ENCODE measurements at regions not wholly inside any gene's neighbourhood (a gene's known extent, or its start where the extent isn't known, plus 50 kb on each side); places are given as distances from the start of the nearest gene placed in this dataset.
"Not testable (repeated sequence)": the region's sequence is repeated elsewhere in the genome, so short reads cannot be mapped to it uniquely, and the experiment has no call there.

DNA sequence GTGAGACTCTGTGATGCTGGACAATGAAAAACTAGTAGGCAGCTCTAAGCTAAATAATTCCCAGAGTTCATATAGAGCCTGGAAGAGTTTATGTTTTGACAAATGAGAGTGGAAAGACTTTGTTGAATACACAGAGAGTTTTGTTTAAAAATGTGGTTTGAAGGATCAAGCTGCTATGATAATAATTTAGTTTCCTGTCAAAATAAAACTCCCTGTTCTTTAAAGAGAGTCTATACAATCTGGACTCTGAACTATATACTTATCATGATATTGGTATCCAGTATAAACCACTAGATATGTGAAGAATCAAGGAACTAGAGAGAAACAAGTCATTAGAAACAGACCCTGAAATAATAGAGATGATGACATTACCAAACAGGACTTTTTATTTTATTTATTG is 158.6 kb downstream of the C4orf33 start:
- DNase-seq (ENCODE audit: low spot score), result no peak

DNA sequence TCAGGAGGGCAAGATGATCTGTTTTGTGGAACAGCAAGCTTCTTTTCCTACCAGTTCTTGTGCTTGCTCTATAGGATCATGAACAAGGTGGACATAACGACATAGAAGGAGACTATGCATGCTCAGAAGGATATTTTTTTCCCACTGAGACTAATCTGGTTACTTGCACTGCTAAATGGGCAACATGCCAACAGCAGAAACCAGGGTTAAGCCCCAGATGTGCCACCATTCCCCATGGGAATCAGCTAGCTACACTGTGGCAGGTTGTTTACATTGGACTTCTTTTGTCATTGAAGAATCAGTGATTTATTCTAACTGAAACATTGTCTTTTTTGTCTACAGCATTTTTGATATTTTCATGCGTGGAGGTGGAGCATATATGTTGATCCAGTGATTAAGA is 165.6 kb downstream of the C4orf33 start:
- DNase-seq (ENCODE audit: low spot score), result no peak

DNA sequence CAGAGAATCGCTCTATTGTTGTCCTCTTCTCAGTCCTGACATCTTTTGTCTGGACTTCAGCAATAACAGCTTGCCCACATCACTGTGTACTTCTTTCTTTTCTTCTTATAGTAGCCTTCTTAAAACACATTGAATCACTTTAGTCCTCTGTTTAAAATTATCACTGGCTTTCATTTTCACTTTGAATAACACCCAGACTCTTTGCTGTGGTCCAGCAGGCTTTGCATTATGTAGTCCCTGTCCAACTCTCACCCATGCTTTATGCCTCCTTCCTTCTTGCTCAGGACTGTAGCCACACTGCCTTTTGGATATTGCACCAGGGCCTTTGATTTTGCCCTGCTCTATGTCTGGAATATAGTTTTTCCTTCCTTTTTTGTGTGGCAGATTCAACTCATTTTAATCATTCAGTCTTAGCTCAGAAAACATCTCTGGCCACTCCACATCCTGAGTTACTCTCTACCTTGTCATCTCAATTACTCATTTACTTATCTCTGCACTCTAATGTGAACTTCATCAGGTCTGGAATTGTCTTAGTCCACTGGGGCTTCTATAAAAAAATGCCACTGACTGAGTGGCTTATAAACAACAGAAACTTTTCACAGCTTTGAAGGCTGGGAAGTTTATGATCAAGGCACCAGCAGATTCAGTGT is 168.2 kb downstream of the C4orf33 start:
- DNase-seq (ENCODE audit: low spot score), result no peak

DNA sequence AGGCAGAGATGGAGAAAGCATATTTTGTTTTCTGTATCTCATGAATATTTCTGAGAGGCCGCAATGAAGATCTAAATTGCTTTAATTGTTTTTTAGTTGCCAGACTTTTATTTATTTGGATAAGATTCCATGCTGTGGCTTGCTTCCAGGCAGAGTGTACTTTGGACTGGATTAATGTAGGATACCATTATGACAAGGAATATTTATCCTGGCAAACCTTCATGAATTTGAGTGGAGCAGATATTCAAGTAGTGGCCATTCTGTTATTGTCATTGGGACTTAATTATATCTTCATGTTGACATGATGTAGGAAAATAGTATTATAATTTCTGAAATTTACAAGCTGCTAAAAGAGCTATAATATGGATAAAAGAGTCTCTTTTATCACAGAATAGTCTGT is 182.9 kb downstream of the C4orf33 start:
- DNase-seq (ENCODE audit: low spot score), result no peak

DNA sequence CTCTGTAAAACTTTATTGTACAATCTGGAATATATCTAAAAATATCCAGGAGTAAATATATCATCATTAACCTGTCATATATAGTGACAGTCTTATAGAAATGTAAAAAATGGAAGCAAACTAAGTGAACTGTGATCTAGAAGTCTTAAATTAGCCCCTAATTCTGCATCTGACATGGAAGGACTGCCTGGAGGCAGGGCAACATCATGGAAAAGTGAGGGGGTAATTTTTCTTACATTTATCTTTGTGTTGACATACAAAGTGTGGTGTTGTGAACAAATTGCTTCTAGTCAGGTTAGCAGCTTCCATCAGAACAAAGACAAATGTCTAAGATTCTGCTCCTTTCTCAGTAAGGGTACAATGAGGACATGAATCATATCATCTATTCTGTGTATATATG is 186.3 kb downstream of the C4orf33 start:
- DNase-seq (ENCODE audit: low spot score), result no peak

DNA sequence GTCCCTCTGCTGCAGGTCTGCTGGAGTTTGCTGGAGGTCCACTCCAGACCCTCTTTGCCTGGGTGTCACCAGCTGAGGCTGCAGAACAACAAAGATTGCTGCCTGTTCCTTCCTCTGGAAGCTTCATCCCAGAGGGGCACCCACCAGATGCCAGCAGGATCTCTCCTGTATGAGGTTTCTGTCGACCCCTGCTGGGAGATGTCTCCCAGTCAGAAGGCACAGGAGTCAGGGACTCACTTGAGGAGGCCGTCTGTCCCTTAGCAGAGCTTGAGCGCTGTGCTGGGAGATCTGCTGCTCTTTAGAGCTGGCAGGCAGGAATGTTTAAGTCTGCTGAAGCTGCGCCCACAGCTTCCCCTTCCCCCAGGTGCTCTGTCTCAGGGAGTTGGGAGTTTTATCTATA is 196.2 kb downstream of the C4orf33 start:
- not testable (repeated sequence) for DNase-seq (ENCODE audit: low spot score)

DNA sequence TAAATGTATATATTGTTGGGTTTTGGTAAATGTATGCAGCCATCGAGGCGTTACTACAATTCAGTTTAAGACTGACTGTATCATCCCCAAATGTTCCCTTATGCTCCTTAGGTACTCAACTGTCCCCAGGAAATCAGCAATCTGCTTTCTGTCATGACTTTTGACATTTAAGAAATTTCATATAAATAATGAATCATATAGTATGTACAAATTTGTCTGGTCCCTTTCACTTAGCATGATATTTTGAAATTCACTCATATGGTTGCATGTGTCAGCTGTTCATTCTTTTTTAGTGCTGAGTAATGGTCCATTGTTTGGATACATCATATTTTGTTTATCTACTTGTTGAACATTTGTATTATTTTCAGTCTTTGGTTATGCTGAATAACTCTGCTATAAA is 218.8 kb downstream of the C4orf33 start:
- no peak for DNase-seq (ENCODE audit: low spot score)

DNA sequence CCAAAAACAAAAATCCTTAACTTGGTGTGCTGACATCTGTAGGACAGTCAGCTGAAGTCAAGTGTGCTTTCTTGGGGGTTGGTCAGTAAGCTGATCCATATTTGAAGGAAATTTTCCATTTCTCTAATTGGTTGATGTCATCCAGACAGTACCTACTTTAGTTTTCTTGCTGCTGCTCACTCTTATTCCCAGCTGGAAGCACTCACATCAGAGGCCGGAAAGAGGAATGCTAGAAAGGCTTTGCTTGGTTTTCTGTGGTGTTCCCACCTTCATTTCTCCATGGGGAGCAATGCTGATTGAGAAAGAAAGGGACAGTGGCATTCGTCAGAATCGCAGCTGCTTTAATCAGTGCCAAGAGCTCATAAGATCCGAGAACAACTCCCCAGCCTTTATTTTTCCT is 227.0 kb downstream of the C4orf33 start:
- DNase-seq (ENCODE audit: low spot score), result no peak

DNA sequence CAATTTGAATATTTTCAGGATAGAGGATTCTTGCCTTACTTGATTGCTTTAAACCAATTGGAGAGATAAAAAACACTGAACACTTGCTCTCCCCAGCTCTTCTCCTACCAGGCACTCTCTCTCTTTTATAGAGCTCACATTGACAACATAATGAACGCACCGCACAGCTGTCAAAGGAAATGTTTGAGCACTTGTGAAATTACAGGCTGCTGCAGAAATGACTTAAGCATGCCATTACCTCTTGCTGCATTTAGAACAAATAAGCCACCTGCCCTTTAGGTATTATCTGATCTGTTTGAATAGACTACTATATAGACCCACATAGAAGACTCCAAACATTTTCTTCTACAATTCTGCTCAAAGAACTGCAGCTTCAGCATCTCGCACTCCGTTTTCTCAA is 227.7 kb downstream of the C4orf33 start:
- DNase-seq (ENCODE audit: low spot score), result no peak

DNA sequence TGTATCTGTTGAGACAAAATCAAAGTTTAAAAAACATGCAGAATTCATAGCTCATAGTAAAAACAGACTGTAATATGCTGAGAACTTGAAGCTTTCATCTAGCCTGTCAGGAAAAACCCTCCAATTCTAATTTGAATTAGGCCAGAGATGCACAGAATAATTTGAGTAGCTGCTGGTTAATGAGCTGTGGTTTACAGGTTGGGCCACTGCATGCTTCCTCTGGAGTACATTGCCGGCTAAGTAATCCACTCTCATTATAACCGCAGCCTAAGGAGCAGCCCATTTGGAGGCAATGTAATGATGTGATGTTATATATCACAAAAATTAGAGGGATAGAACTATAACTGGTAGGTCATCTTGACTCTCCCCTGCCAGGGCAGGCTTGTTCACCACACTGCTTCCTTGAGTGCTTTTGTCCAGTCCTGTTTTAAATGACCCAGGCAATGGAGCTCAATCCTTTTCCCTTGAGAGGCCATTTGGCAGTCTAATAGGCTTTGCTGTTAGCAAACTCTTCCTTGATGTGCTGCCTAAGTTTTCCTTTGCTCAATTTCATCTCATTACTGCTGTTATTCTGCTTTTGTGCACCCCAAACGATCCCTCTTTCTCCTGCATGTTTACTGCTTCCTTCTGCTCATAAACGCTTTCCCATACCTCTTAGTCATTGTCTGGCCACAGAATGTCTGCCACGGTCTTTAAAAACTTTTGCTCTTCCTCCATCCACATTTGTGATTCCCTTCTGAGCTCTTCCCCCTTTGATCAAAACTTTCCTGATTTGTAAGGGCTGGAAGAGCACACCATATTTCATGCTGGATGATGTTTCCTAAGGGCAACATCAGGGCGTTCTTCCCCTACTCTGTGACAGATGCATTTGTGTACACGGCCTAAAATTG is 230.9 kb downstream of the C4orf33 start:
- DNase-seq (ENCODE audit: low spot score), result no peak

DNA sequence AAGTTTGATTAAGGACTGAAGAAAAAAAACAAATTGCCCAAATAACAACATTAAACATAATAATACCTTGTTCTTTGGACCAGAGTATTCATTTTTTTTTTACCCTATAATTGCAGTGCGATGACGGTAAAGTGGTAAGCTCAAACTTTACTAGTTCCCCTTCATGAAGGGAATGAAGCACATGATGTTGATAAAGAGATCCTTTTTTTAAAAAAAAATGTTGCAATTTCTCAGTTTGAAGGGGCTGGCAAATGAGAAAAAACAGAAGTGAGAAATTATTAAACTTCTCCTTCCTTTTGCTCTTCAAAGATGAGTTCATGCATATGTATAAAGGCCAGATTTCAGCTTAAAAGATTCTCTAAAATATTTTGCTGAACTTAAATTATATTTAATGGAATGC is 231.7 kb downstream of the C4orf33 start:
- no peak for DNase-seq (ENCODE audit: low spot score)

DNA sequence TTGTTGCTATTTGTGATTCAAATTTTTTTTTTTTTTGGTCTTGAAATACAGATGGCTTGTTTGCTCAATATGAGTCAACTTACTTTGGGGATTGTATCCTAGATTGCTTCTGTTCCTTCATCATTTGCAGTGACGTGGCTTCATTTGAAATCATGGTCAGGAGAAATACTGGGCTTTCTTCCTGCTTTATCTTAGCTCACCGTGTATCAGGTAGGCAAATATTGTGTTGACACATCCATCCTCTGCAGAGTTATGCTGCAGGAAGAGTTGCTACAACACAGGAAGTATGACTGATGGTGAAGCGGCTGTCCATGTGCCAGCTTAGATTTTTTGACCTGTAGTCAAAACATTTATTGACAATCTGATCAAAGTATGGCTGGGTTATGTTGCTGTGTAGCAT is 232.2 kb downstream of the C4orf33 start:
- no peak for DNase-seq (ENCODE audit: low spot score)

DNA sequence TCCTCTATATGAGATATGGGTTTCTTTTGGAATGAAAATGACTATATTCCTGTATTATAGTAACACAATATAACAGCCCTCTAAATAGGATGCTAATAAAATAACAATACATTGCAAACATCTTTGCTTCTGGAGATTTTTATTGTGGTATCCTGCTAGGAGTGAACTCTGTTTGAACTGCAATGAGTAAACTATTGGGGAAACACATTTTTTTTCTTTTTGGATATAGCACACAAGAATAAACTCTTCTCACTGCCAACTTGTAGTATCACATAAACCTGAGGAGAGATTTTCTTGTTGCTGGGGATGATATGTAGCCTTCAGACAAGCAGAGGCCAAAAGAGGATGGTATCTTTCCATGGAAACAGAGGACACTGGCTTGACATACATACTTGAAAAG is 238.2 kb downstream of the C4orf33 start:
- no peak for DNase-seq (ENCODE audit: low spot score)

DNA sequence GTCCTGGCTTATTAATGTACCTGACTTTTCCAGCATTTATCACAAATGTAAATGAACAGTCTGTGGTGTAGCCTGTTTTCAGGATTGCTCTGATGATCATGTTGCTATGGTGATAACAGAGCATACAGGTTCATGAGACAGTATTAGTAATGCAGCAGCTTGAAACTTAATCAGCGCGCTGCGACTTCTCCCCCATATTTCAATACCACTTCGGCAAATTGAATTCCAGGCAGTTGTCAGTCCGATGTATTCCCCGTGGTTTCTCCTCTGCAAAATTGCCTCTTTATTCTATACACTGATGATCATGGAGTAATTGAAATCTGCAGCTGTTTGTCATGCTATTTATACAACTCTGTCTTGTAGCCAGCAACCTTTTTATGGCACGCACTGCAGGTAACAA is 239.3 kb downstream of the C4orf33 start:
- DNase-seq (ENCODE audit: low spot score), result no peak

DNA sequence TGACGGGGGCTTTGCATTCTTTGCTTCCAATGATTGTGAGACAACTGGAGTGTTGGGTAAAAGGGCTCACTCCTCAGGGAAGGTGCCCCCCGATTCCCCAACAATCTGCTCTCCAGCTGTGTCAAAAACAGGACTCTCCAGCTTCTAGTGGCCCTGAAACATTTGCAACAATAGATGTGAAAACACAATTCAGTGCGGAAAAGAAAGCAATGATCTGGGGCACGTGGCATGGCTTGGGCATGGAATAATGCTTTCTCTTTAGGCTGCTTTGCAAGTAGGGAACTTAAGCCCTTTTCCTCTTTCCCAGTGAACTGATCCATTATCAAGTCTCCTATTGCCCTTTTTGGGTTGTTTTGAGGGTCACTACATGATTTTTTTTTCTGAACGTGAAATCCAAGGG is 239.9 kb downstream of the C4orf33 start:
- no peak for DNase-seq (ENCODE audit: low spot score)

DNA sequence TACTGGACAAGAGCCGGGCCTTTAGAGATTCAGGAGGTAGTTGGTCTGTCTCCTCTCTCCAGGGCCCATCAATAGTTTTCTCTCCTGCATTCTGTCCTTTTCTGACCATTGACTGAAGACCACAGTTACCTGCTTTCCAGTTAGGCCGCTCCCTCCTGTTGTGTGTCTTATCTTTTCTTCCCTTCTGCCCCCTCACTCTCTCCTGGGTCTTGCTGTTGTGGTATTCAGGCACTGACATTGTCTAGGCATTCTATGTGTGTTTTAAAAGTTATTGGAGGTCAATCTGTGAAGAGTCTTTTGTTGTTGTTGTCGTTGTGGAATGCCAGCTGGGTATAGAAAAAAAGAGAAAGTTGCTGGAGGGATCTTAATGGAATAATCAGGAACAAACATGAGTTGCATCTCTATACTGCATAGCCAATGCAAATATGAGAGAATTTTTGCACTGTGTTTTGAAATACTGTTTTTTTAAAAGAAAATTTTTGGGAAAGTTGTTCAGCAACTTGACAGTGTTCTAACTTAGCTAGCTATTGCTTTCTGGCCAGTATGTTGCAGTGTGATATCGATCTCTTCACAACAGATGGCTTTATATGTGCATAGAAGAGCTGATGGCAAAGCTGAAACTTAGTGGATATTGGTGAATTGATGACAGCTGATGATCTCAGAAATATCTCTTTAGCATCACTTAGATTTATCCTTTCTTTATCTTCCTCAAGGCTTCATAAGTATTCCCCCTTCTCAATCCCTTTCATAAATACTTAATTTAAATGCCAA is 240.7 kb downstream of the C4orf33 start:
- DNase-seq (ENCODE audit: low spot score), result no peak

DNA sequence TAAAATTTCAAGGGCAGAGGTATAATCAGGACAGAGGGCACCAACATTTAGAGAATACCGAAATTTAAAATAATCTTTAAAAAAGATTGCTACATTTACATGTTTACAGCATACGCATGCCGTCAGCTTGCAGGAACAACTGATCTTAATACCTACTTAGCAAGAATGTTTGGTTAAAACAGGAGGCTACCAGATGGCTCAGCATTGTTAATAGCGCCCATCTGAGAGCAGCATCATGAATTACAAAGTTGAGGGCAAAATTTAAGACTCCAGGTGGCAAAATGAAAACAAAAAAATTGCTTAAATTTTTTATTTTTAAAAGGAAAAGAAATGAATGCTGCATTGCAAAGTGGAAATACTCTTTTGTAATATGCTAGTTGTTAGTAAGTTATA is 241.3 kb downstream of the C4orf33 start:
- DNase-seq (ENCODE audit: low spot score), result no peak

DNA sequence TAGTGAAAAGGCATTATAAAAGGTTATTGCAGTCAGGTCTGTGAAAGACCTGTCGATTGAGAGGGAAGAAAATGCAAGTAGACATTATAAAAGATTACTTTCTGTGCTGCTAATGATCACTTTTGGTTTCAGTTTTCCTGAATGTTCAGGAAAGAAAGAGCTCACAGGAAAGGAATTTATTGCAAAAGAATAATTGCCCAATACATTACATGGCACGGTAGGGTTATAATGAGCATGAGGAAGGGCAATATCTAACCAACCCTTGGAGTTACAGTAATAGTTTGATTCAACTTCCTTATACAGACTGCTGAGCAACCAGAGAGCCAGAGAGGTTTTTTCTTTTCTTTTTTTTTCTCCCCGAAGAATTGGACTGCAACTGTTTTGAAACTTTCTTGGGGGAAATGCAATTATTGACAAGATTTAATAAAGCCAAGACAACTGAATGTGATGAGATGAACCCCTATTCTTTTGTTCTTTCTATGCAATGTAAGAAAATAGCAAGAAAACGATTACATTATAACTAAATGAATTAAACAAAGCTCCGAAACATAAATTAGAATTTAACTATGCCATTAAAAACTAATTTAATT is 247.0 kb downstream of the C4orf33 start:
- no peak for DNase-seq (ENCODE audit: low spot score)

DNA sequence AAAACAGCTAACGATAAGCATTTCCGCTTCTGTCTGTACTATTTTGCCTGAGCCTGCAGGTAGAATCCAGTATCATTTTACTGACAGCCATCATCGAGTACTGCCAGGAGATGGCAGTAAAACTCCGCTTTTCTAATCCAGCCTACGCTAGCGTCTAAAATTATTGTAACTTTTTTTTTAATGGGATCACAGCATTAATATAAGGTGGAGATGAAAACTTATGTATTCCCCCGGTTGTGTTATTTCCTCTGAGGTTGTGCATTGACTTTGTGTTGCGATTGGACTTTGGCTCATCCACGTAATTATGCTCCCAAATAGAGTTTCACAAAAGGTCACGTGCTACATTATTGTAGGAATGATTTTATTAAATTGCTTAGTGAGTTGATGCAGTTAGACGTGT is 248.1 kb downstream of the C4orf33 start:
- no peak for DNase-seq (ENCODE audit: low spot score)

DNA sequence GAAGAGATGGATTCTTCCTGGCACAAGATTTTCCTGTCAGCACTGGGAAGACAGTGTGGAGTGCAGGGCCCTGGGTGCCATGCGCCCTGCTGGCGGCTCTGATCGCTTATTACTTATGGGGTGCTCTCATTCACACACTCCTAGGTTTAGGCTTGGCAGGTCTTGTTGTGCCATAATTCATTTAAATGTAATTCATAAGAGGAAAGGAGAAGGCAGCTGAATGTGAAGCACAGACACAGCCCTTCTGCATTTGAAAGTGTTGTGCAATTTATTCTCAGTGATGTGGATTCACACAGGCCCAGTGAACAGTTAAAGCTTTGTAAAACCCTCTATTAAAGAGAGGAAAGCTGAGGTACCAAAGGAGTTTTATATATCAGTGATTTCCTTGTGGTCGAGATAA is 249.7 kb downstream of the C4orf33 start:
- no peak for DNase-seq (ENCODE audit: low spot score)

DNA sequence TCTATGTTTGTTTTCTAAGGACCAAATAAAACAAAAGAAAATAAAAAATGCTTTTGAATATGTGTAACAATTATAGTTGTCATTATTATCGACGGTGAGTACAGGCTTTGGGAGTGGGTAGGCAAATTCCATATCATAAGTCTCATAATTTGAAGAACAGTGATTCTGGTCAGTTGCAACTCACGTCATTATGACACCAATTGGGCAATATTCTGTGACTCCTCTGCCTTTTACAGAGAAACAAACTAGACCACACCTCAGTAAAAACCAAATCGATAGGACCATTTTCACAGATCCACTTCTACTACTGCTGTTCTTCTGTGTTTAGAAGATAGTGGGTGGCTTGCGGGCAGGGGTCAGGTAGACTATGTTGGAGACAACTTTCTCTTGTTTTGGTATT is 250.1 kb downstream of the C4orf33 start:
- no peak for DNase-seq (ENCODE audit: low spot score)

DNA sequence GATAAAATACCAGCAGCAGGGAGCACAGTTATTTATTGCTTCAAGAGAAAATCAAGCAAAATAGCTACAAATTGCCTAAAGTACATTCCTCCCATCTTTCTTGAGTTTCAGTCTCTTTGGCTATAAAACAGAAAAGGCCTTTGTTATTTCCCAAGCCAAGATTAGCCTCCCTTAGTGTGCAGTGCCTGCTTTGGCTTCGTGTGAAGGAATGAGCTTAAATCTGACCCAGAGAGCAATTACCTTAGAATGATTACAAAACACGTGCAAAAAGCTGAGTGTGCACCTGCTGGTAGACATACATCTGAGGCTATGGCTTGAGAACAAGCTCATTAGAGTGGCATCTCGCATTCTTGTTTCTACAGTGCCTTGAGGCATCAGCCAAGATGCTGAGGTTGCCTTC is 250.8 kb downstream of the C4orf33 start:
- DNase-seq (ENCODE audit: low spot score), result no peak
